ENCODE measurements at regions not wholly inside any gene's neighbourhood (a gene's known extent, or its start where the extent isn't known, plus 50 kb on each side); places are given as distances from the start of the nearest gene placed in this dataset.

GRCh38 chr3:159443266-159443665 lies 545.4 kb upstream of the IL12A start:
- Histone ChIP-seq H3K27me3 (ENCODE audit: control insufficient read depth in 5 of 5, insufficient read depth in 4 of 5, low read length in 5 of 5) (no peaks in the 10 kb centered on the region), H3K4me3 (ENCODE audit: low read depth in 1 of 5, low read length in 5 of 5) (no peak overlapping the region), H3K9ac (ENCODE audit: low read length in 5 of 5) (no peak overlapping the region), H3K9me3 (ENCODE audit: control insufficient read depth in 5 of 5, low read length in 5 of 5) (peaks cover 0 to 3% (median 0%) of the 10 kb centered on the region in 5 donors), H3K27ac (ENCODE audit: low read depth, low read length) (no peak overlapping the region), H3K36me3 (ENCODE audit: control insufficient read depth in 5 of 5, insufficient read depth in 5 of 5, low read length in 5 of 5) (no peaks in the 10 kb centered on the region), H3K4me1 (ENCODE audit: control insufficient read depth in 5 of 5, insufficient read depth in 5 of 5, low read length in 5 of 5) (no peaks in the 10 kb centered on the region)

- H3K27me3 ChIP-seq (ENCODE audit: control insufficient read depth in 5 of 5, insufficient read depth in 4 of 5, low read length in 5 of 5), result no peaks in the 10 kb centered on the region
- H3K36me3 ChIP-seq (ENCODE audit: control insufficient read depth in 5 of 5, insufficient read depth in 5 of 5, low read length in 5 of 5), result no peaks in the 10 kb centered on the region
- no peak overlapping the region for H3K27ac ChIP-seq (ENCODE audit: low read depth, low read length)
- peaks cover 0 to 3% (median 0%) of the 10 kb centered on the region in 5 donors for H3K9me3 ChIP-seq (ENCODE audit: control insufficient read depth in 5 of 5, low read length in 5 of 5)
- no peak overlapping the region for H3K9ac ChIP-seq (ENCODE audit: low read length in 5 of 5)
- H3K4me3 ChIP-seq (ENCODE audit: low read depth in 1 of 5, low read length in 5 of 5), result no peak overlapping the region
- no peaks in the 10 kb centered on the region for H3K4me1 ChIP-seq (ENCODE audit: control insufficient read depth in 5 of 5, insufficient read depth in 5 of 5, low read length in 5 of 5)
Measured at GRCh38 chr3:159447841-159448240, 540.8 kb upstream of the IL12A start.

GRCh38 chr3:159448902-159449301 lies 539.7 kb upstream of the IL12A start:
- Histone ChIP-seq H3K9me3 (ENCODE audit: control insufficient read depth in 5 of 5, low read length in 5 of 5) (peaks cover 0 to 3% (median 0%) of the 10 kb centered on the region in 5 donors), H3K4me1 (ENCODE audit: control insufficient read depth in 5 of 5, insufficient read depth in 5 of 5, low read length in 5 of 5) (no peaks in the 10 kb centered on the region)

GRCh38 chr3:159451067-159451466 lies 537.6 kb upstream of the IL12A start:
- no peaks in the 10 kb centered on the region for H3K36me3 ChIP-seq (ENCODE audit: control insufficient read depth in 5 of 5, insufficient read depth in 5 of 5, low read length in 5 of 5)
- no peak overlapping the region for H3K4me3 ChIP-seq (ENCODE audit: low read depth in 1 of 5, low read length in 5 of 5)
- H3K9me3 ChIP-seq (ENCODE audit: control insufficient read depth in 5 of 5, low read length in 5 of 5), result no peaks in the 10 kb centered on the region
- no peaks in the 10 kb centered on the region for H3K4me1 ChIP-seq (ENCODE audit: control insufficient read depth in 5 of 5, insufficient read depth in 5 of 5, low read length in 5 of 5)
- no peak overlapping the region for H3K27ac ChIP-seq (ENCODE audit: low read depth, low read length)
- H3K27me3 ChIP-seq (ENCODE audit: control insufficient read depth in 5 of 5, insufficient read depth in 4 of 5, low read length in 5 of 5), result no peaks in the 10 kb centered on the region
- no peak overlapping the region for H3K9ac ChIP-seq (ENCODE audit: low read length in 5 of 5)

More at GRCh38 chr3:159448902-159449301, 539.7 kb upstream of the IL12A start:
- H3K27ac ChIP-seq (ENCODE audit: low read depth, low read length), result no peak overlapping the region
- H3K4me3 ChIP-seq (ENCODE audit: low read depth in 1 of 5, low read length in 5 of 5), result no peak overlapping the region
- no peak overlapping the region for H3K9ac ChIP-seq (ENCODE audit: low read length in 5 of 5)
- H3K27me3 ChIP-seq (ENCODE audit: control insufficient read depth in 5 of 5, insufficient read depth in 4 of 5, low read length in 5 of 5), result no peaks in the 10 kb centered on the region
- no peaks in the 10 kb centered on the region for H3K36me3 ChIP-seq (ENCODE audit: control insufficient read depth in 5 of 5, insufficient read depth in 5 of 5, low read length in 5 of 5)

GRCh38 chr3:159451482-159451881 lies 537.2 kb upstream of the IL12A start:
- Histone ChIP-seq H3K9me3 (ENCODE audit: control insufficient read depth in 5 of 5, low read length in 5 of 5) (no peaks in the 10 kb centered on the region), H3K27me3 (ENCODE audit: control insufficient read depth in 5 of 5, insufficient read depth in 4 of 5, low read length in 5 of 5) (no peaks in the 10 kb centered on the region), H3K4me3 (ENCODE audit: low read depth in 1 of 5, low read length in 5 of 5) (no peak overlapping the region), H3K9ac (ENCODE audit: low read length in 5 of 5) (no peak overlapping the region), H3K4me1 (ENCODE audit: control insufficient read depth in 5 of 5, insufficient read depth in 5 of 5, low read length in 5 of 5) (no peaks in the 10 kb centered on the region), H3K36me3 (ENCODE audit: control insufficient read depth in 5 of 5, insufficient read depth in 5 of 5, low read length in 5 of 5) (no peaks in the 10 kb centered on the region), H3K27ac (ENCODE audit: low read depth, low read length) (no peak overlapping the region)

GRCh38 chr3:159453036-159453435 lies 535.6 kb upstream of the IL12A start:
- Histone ChIP-seq H3K4me3 (ENCODE audit: low read depth in 1 of 5, low read length in 5 of 5) (no peak overlapping the region), H3K4me1 (ENCODE audit: control insufficient read depth in 5 of 5, insufficient read depth in 5 of 5, low read length in 5 of 5) (no peaks in the 10 kb centered on the region), H3K27me3 (ENCODE audit: control insufficient read depth in 5 of 5, insufficient read depth in 4 of 5, low read length in 5 of 5) (no peaks in the 10 kb centered on the region), H3K36me3 (ENCODE audit: control insufficient read depth in 5 of 5, insufficient read depth in 5 of 5, low read length in 5 of 5) (no peaks in the 10 kb centered on the region), H3K9me3 (ENCODE audit: control insufficient read depth in 5 of 5, low read length in 5 of 5) (no peaks in the 10 kb centered on the region), H3K9ac (ENCODE audit: low read length in 5 of 5) (no peak overlapping the region), H3K27ac (ENCODE audit: low read depth, low read length) (no peak overlapping the region)

- Histone ChIP-seq H3K9ac (ENCODE audit: low read length in 5 of 5) (no peak overlapping the region), H3K36me3 (ENCODE audit: control insufficient read depth in 5 of 5, insufficient read depth in 5 of 5, low read length in 5 of 5) (no peaks in the 10 kb centered on the region), H3K27ac (ENCODE audit: low read depth, low read length) (no peak overlapping the region), H3K4me1 (ENCODE audit: control insufficient read depth in 5 of 5, insufficient read depth in 5 of 5, low read length in 5 of 5) (no peaks in the 10 kb centered on the region), H3K9me3 (ENCODE audit: control insufficient read depth in 5 of 5, low read length in 5 of 5) (no peaks in the 10 kb centered on the region), H3K4me3 (ENCODE audit: low read depth in 1 of 5, low read length in 5 of 5) (no peak overlapping the region), H3K27me3 (ENCODE audit: control insufficient read depth in 5 of 5, insufficient read depth in 4 of 5, low read length in 5 of 5) (no peaks in the 10 kb centered on the region)
Measured at GRCh38 chr3:159453945-159454344, 534.7 kb upstream of the IL12A start.

- Histone ChIP-seq H3K27ac (ENCODE audit: low read depth, low read length) (no peak overlapping the region), H3K9ac (ENCODE audit: low read length in 5 of 5) (no peak overlapping the region), H3K36me3 (ENCODE audit: control insufficient read depth in 5 of 5, insufficient read depth in 5 of 5, low read length in 5 of 5) (no peaks in the 10 kb centered on the region), H3K27me3 (ENCODE audit: control insufficient read depth in 5 of 5, insufficient read depth in 4 of 5, low read length in 5 of 5) (no peaks in the 10 kb centered on the region), H3K4me1 (ENCODE audit: control insufficient read depth in 5 of 5, insufficient read depth in 5 of 5, low read length in 5 of 5) (no peaks in the 10 kb centered on the region), H3K9me3 (ENCODE audit: control insufficient read depth in 5 of 5, low read length in 5 of 5) (no peaks in the 10 kb centered on the region), H3K4me3 (ENCODE audit: low read depth in 1 of 5, low read length in 5 of 5) (no peak overlapping the region)
Measured at GRCh38 chr3:159455741-159456181, 532.9 kb upstream of the IL12A start.

GRCh38 chr3:159458010-159458409 lies 530.6 kb upstream of the IL12A start:
- H3K27ac ChIP-seq (ENCODE audit: low read depth, low read length), result no peak overlapping the region
- no peaks in the 10 kb centered on the region for H3K9me3 ChIP-seq (ENCODE audit: control insufficient read depth in 5 of 5, low read length in 5 of 5)
- H3K9ac ChIP-seq (ENCODE audit: low read length in 5 of 5), result no peak overlapping the region
- H3K4me1 ChIP-seq (ENCODE audit: control insufficient read depth in 5 of 5, insufficient read depth in 5 of 5, low read length in 5 of 5), result no peaks in the 10 kb centered on the region
- no peak overlapping the region for H3K4me3 ChIP-seq (ENCODE audit: low read depth in 1 of 5, low read length in 5 of 5)
- H3K27me3 ChIP-seq (ENCODE audit: control insufficient read depth in 5 of 5, insufficient read depth in 4 of 5, low read length in 5 of 5), result no peaks in the 10 kb centered on the region
- H3K36me3 ChIP-seq (ENCODE audit: control insufficient read depth in 5 of 5, insufficient read depth in 5 of 5, low read length in 5 of 5), result no peaks in the 10 kb centered on the region

- Histone ChIP-seq H3K27me3 (ENCODE audit: control insufficient read depth in 5 of 5, insufficient read depth in 4 of 5, low read length in 5 of 5) (no peaks in the 10 kb centered on the region), H3K9ac (ENCODE audit: low read length in 5 of 5) (no peak overlapping the region), H3K36me3 (ENCODE audit: control insufficient read depth in 5 of 5, insufficient read depth in 5 of 5, low read length in 5 of 5) (no peaks in the 10 kb centered on the region), H3K4me3 (ENCODE audit: low read depth in 1 of 5, low read length in 5 of 5) (no peak overlapping the region), H3K27ac (ENCODE audit: low read depth, low read length) (no peak overlapping the region), H3K9me3 (ENCODE audit: control insufficient read depth in 5 of 5, low read length in 5 of 5) (no peaks in the 10 kb centered on the region), H3K4me1 (ENCODE audit: control insufficient read depth in 5 of 5, insufficient read depth in 5 of 5, low read length in 5 of 5) (no peaks in the 10 kb centered on the region)
Measured at GRCh38 chr3:159458982-159459381, 529.7 kb upstream of the IL12A start.

GRCh38 chr3:159472611-159473010 lies 516.0 kb upstream of the IL12A start:
- Histone ChIP-seq H3K9ac (ENCODE audit: low read length in 5 of 5) (no peak overlapping the region), H3K27ac (ENCODE audit: low read depth, low read length) (no peak overlapping the region), H3K4me3 (ENCODE audit: low read depth in 1 of 5, low read length in 5 of 5) (no peak overlapping the region), H3K36me3 (ENCODE audit: control insufficient read depth in 5 of 5, insufficient read depth in 5 of 5, low read length in 5 of 5) (no peaks in the 10 kb centered on the region), H3K27me3 (ENCODE audit: control insufficient read depth in 5 of 5, insufficient read depth in 4 of 5, low read length in 5 of 5) (no peaks in the 10 kb centered on the region), H3K4me1 (ENCODE audit: control insufficient read depth in 5 of 5, insufficient read depth in 5 of 5, low read length in 5 of 5) (no peaks in the 10 kb centered on the region), H3K9me3 (ENCODE audit: control insufficient read depth in 5 of 5, low read length in 5 of 5) (peaks cover 0 to 3% (median 0%) of the 10 kb centered on the region in 5 donors)
